K562 (cell line): ENCODE measurements at regions not wholly inside any gene's neighbourhood (a gene's known extent, or its start where the extent isn't known, plus 50 kb on each side); places are given as distances from the start of the nearest gene placed in this dataset.

Experiments used
- GATA2 ChIP-seq: sonication (generic); formaldehyde crosslinking; IDR thresholded peaks from 2 replicates; pipeline ENCODE4 v1.4.0; 2020; ENCODE audit warnings: mild to moderate bottlenecking, missing genetic modification reagents
- POLR2A ChIP-seq: fragments of 450-650 bp; conservative IDR thresholded peaks from 2 replicates; pipeline ENCODE4 v1.6.1; 2016
- RFX1 ChIP-seq: fragments of 450-650 bp; IDR thresholded peaks from 2 replicates; pipeline ENCODE4 v1.6.1; 2016; ENCODE audit warnings: mild to moderate bottlenecking, moderate library complexity
- TCF7 ChIP-seq: sonication (generic); IDR thresholded peaks from 2 replicates; pipeline ENCODE4 v1.6.1; 2016; ENCODE audit warnings: antibody characterized with exemption, borderline replicate concordance
- TF ChIP-seq, protein P1 (sequence below), 2 experiments: IDR thresholded peaks; 2 replicates each; pipeline ENCODE4 v1.6.1; 2011; ENCODE audit warnings: borderline replicate concordance in 1 of 2, control low read depth in 1 of 2, low read depth in 1 of 2, low read length in 1 of 2, mild to moderate bottlenecking in 1 of 2, mixed read lengths in 1 of 2, moderate library complexity in 1 of 2; ENCODE audit not compliant: insufficient read depth in 1 of 2, insufficient read length in 1 of 2, poor library complexity in 1 of 2, severe bottlenecking in 1 of 2; ENCODE audit errors: extremely low read depth in 1 of 2
- TF ChIP-seq, protein P2 (sequence below): sonication (generic); formaldehyde crosslinking; IDR thresholded peaks from 2 replicates; pipeline ENCODE4 v1.8.1; 2022; ENCODE audit warnings: missing genetic modification reagents

DNA sequence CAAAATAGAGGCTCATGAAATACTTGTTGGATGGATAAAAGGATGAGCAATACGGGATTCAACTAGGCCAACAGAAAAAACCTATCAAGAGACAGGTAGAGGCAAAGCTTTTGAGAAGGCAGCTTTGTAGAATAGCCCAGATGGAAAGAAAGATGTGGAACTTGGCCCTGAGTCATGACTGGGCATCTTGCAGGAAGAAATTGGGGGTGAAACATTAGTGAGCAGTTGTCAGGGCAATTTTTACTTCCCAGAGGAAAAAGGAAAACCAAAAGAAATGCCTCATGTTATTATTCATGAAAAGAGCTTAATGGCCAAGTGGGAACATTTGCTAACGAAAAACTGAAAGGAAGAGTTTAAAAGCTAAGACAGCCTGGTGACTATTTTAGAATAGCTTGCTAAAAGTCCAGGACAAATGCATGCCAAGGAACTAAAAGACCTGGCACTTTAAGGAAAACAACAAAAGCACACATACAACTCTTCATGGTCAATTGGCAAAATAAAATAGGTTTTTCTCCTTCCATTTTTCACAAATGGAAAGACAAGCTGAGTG is 180.1 kb downstream of the HS3ST3A1 start:
- no peak for TF ChIP-seq RFX1
- TF ChIP-seq, protein P1, sequence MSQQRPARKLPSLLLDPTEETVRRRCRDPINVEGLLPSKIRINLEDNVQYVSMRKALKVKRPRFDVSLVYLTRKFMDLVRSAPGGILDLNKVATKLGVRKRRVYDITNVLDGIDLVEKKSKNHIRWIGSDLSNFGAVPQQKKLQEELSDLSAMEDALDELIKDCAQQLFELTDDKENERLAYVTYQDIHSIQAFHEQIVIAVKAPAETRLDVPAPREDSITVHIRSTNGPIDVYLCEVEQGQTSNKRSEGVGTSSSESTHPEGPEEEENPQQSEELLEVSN (IDR thresholded peaks at IDR 0.05; ENCODE audit: borderline replicate concordance in 1 of 2, extremely low read depth in 1 of 2, insufficient read depth in 1 of 2, insufficient read length in 1 of 2, low read depth in 1 of 2, low read length in 1 of 2, poor library complexity in 1 of 2, severe bottlenecking in 1 of 2): no peak
- no peak for TF ChIP-seq GATA2 (CRISPR knock-in tag)
- TF ChIP-seq TCF7: no peak
- TF ChIP-seq POLR2A: no peak
- TF ChIP-seq, protein P2, sequence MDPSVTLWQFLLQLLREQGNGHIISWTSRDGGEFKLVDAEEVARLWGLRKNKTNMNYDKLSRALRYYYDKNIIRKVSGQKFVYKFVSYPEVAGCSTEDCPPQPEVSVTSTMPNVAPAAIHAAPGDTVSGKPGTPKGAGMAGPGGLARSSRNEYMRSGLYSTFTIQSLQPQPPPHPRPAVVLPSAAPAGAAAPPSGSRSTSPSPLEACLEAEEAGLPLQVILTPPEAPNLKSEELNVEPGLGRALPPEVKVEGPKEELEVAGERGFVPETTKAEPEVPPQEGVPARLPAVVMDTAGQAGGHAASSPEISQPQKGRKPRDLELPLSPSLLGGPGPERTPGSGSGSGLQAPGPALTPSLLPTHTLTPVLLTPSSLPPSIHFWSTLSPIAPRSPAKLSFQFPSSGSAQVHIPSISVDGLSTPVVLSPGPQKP: no peak
